HepG2 (cell line): ENCODE measurements at regions not wholly inside any gene's neighbourhood (a gene's known extent, or its start where the extent isn't known, plus 50 kb on each side); places are given as distances from the start of the nearest gene placed in this dataset.

Source experiments
- ATAC-seq: fragments of 200-7000 bp; cut with Tn5 transposase; 3 replicates; pipeline ENCODE4 v1.9.1; 2020; ENCODE audit warnings: mild to moderate bottlenecking, moderate library complexity
- BruUV-seq: library from RNA; stranded (reverse); fragments of 400-500 nt; replicated peaks from 2 replicates; lab custom pipeline; 2021; lab: Mats Ljungman, UMichigan
- CTCF ChIA-PET: fragments of 300-600 bp; formaldehyde crosslinking; extraction: SDS; loops from one replicate; lab custom pipeline; 2021; ENCODE audit warnings: low total read pairs, inconsistent platforms, low intra/inter-chr PET ratio; lab: Yijun Ruan, JAX
- POLR2A ChIA-PET: fragments of 350-600 bp; sonication (Branson Sonifier 250); formaldehyde crosslinking; loops from one replicate; lab custom pipeline; 2020; ENCODE audit warnings: antibody characterized with exemption, inconsistent platforms; lab: Yijun Ruan, JAX
- DNase-seq: peaks from one replicate; pipeline ENCODE4 v3.0.0-alpha.2; 2015; ENCODE audit warnings: low spot score
- FAIRE-seq: peaks from 3 replicates; lab custom pipeline; 2011; peaks lifted over from hg19 to GRCh38; lab: Jason Lieb, UNC
- H2AFZ ChIP-seq: one replicate; pipeline ENCODE4 v1.6.1; 2011; ENCODE audit warnings: low read length, inconsistent platforms
- H3K27ac ChIP-seq: fragments of 300-600 bp; 3 replicates; pipeline ENCODE4 v1.8.0; 2011; ENCODE audit warnings: mixed run types, mild to moderate bottlenecking, mixed read lengths, low read length, inconsistent platforms; ENCODE audit not compliant: insufficient read depth; ENCODE audit errors: extremely low read length
- H3K27me3 ChIP-seq, 2 experiments: fragments of 200-600 bp in 1 of 2; 2 replicates in 1 of 2; 3 replicates in 1 of 2; pipeline versions ENCODE4 v1.6.0 to v1.8.0; 2011; ENCODE audit warnings: low read length in 2 of 2, mild to moderate bottlenecking in 2 of 2, moderate library complexity in 2 of 2, inconsistent platforms in 1 of 2; ENCODE audit not compliant: insufficient read depth in 2 of 2, control insufficient read depth in 1 of 2
- H3K36me3 ChIP-seq, 2 experiments: fragments of 200-600 bp in 1 of 2; replicated peaks in 1 of 2; 2 replicates in 1 of 2; 3 replicates in 1 of 2; pipeline versions ENCODE4 v1.5.1 to v1.8.0; 2011; ENCODE audit warnings: low read length in 2 of 2, inconsistent platforms in 1 of 2; ENCODE audit not compliant: insufficient read depth in 2 of 2, control insufficient read depth in 1 of 2
- H3K4me1 ChIP-seq: 2 replicates; pipeline ENCODE4 v1.5.1; 2012; ENCODE audit warnings: low read length, inconsistent platforms; ENCODE audit not compliant: insufficient read depth
- H3K4me2 ChIP-seq: 2 replicates; pipeline ENCODE4 v1.6.0; 2011; ENCODE audit warnings: low read depth, low read length, inconsistent platforms
- H3K4me3 ChIP-seq, 3 experiments: fragments of 200-600 bp in 1 of 3; sonication (generic), shearing (Covaris generic) in 1 of 3; replicated peaks in 1 of 3; 2 replicates each; pipeline ENCODE4 v1.5.1; 2011 to 2016; ENCODE audit warnings: low read length in 3 of 3, inconsistent platforms in 2 of 3, low read depth in 2 of 3, mild to moderate bottlenecking in 2 of 3, control low read depth in 1 of 3, mixed read lengths in 1 of 3; ENCODE audit not compliant: insufficient read depth in 1 of 3
- H3K79me2 ChIP-seq: one replicate; pipeline ENCODE4 v1.6.1; 2011; ENCODE audit warnings: low read length, inconsistent platforms; ENCODE audit not compliant: insufficient read depth
- H3K9ac ChIP-seq: 2 replicates; pipeline ENCODE4 v1.6.0; 2011; ENCODE audit warnings: mild to moderate bottlenecking, low read depth, low read length, inconsistent platforms; ENCODE audit not compliant: insufficient read depth
- H3K9me3 ChIP-seq: 2 replicates; pipeline ENCODE4 v1.5.1; 2012; ENCODE audit warnings: mild to moderate bottlenecking, low read length
- H4K20me1 ChIP-seq: 2 replicates; pipeline ENCODE4 v1.6.0; 2011; ENCODE audit warnings: inconsistent platforms, mild to moderate bottlenecking, low read length, moderate library complexity; ENCODE audit not compliant: insufficient read depth
- ATF5 ChIP-seq: sonication (generic); formaldehyde crosslinking; IDR thresholded peaks from 2 replicates; pipeline ENCODE4 v1.4.0; 2020; ENCODE audit warnings: mild to moderate bottlenecking, low read depth, missing genetic modification reagents
- HMG20B ChIP-seq: conservative IDR thresholded peaks from 2 replicates; pipeline ENCODE4 v1.6.1; 2016; ENCODE audit warnings: missing genetic modification reagents, missing compliant biosample characterization
- NRL ChIP-seq: sonication (generic); formaldehyde crosslinking; IDR thresholded peaks from 2 replicates; pipeline ENCODE4 v1.5.0; 2020; ENCODE audit warnings: missing genetic modification reagents, mild to moderate bottlenecking, moderate library complexity, borderline replicate concordance
- ZKSCAN1 ChIP-seq: fragments of 150-350 bp; IDR thresholded peaks from 2 replicates; pipeline ENCODE4 v1.6.1; 2014; ENCODE audit warnings: low read length
- ZNF264 ChIP-seq: sonication (generic); formaldehyde crosslinking; IDR thresholded peaks from 2 replicates; pipeline ENCODE4 v1.4.0; 2020; ENCODE audit warnings: missing genetic modification reagents
- ZNF563 ChIP-seq: sonication (generic); formaldehyde crosslinking; IDR thresholded peaks from 2 replicates; pipeline ENCODE4 v1.8.0; 2022; ENCODE audit warnings: mild to moderate bottlenecking, moderate library complexity, missing genetic modification reagents
- ZNF569 ChIP-seq: sonication (generic); formaldehyde crosslinking; IDR thresholded peaks from 2 replicates; pipeline ENCODE4 v1.5.0; 2020; ENCODE audit warnings: mild to moderate bottlenecking, missing genetic modification reagents, moderate library complexity, borderline replicate concordance
- ZNF704 ChIP-seq: sonication (generic); formaldehyde crosslinking; IDR thresholded peaks from 2 replicates; pipeline ENCODE4 v1.8.1; 2023; ENCODE audit warnings: mild to moderate bottlenecking, inconsistent platforms, moderate library complexity, missing genetic modification reagents, borderline replicate concordance
- WGBS: methylation state at CpG from one replicate; pipeline ENCODE4 v1.1.6; 2017; ENCODE audit warnings: low lambda C conversion rate; 5-methylcytosine and 5-hydroxymethylcytosine counted together
- in situ Hi-C: cut with HindIII; loops from 2 replicates; pipeline ENCODE4 v1.10.0; 2017; ENCODE audit warnings: low pct_unique_long_range_greater_than_20kb; ENCODE audit not compliant: extremely low pct_ligation_motif_present
- intact Hi-C: fragments of 100-400 bp; cut with micrococcal nuclease; formaldehyde crosslinking; loops from one replicate; pipeline ENCODE4 v1.10.0; 2022; ENCODE audit not compliant: unreplicated experiment
- TF ChIP-seq, protein P1 (sequence below): sonication (generic); formaldehyde crosslinking; conservative IDR thresholded peaks from 2 replicates; pipeline ENCODE4 v1.8.0; 2022; ENCODE audit warnings: mild to moderate bottlenecking, moderate library complexity, missing genetic modification reagents

DNA sequence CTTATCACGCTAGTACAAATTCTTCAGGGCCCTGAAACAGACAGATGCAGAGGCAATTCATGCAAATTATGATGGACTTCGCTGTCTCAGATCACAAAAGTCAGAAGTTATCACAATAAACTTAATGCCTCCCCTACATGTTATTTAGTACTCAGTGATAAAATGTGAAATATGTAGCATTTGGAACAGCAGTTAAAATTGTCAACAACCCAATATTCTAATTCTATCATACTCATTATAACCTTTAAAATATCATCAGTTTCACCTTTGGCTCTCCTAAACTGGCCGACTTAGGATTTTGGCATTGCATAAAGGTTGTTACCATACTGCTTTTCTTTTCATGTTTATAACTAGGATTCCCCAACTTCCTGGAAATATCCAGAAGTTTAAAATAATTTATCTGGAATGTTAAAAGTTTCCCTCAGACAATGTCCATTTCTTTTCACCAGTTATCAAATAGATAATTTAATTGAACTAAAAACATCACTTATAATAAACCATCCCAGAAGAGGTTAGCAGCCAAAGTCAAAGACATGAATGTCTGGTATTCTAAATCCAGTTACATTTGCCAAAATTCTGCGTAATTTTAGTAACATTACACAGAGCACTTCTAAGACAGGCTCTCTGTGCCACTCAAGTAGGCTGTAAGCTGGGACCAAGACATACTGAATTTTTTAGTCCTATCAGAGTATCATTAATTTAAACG lies 239.8 kb downstream of the RBM43 start:
- no peak for TF ChIP-seq ZNF569 (CRISPR knock-in tag)
- TF ChIP-seq ZNF563 (CRISPR knock-in tag): no peak
- TF ChIP-seq ZKSCAN1: no peak
- no peak for TF ChIP-seq HMG20B (CRISPR knock-in tag)
- TF ChIP-seq ZNF704 (CRISPR knock-in tag): no peak
- no peak for TF ChIP-seq ZNF264 (CRISPR knock-in tag)
- Histone ChIP-seq H3K27ac (no peak overlapping the region), H3K79me2 (no peaks in the 10 kb centered on the region), H3K9ac (no peak overlapping the region), H3K4me3 (no peak overlapping the region), H3K9me3 (no peaks in the 10 kb centered on the region), H3K4me2 (no peak overlapping the region), H3K36me3 (no peaks in the 10 kb centered on the region), H3K27me3 (no peaks in the 10 kb centered on the region; a peak in 2 of 5 replicates), H2AFZ (no peak overlapping the region), H3K4me1 (no peaks in the 10 kb centered on the region), H4K20me1 (no peaks in the 10 kb centered on the region)
- DNase-seq (no peak), ATAC-seq (no peak), FAIRE-seq (no peak)
- ChIA-PET CTCF (no interaction called here), POLR2A (no interaction called here)
- intact Hi-C loops: no loop called here
- WGBS: 5% methylated on average over 5 of the region's 5 CpGs
- in situ Hi-C loops: no loop called here
- BruUV-seq: no TSS peak

DNA sequence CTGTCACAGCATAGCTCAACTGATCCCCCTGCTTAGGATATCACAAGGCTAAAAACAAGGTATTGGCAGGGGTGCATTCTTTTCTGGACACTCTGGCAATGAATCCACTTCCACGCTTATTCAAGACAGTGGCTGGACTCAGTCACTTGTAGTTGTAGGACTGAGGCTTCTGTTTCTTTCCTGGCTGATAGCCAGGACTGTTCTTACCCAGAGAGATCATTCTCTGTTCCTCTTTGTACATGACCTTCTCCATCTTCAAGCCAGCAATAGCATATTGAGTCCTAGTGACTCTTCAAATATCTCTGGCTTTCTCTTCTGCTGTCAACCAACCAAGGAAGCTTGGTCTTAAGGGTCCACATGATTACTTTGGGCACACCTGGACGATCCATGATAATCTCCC lies 241.3 kb downstream of the RBM43 start:
- CTCF ChIA-PET: no interaction called here
- POLR2A ChIA-PET: no interaction called here

More for the DNA sequence above, 241.3 kb downstream of the RBM43 start:
- H3K79me2 ChIP-seq: no peaks in the 10 kb centered on the region
- no peak for FAIRE-seq
- no peak for ATAC-seq
- H3K27ac ChIP-seq: no peak overlapping the region
- no TSS peak for BruUV-seq
- TF ChIP-seq, protein P1, sequence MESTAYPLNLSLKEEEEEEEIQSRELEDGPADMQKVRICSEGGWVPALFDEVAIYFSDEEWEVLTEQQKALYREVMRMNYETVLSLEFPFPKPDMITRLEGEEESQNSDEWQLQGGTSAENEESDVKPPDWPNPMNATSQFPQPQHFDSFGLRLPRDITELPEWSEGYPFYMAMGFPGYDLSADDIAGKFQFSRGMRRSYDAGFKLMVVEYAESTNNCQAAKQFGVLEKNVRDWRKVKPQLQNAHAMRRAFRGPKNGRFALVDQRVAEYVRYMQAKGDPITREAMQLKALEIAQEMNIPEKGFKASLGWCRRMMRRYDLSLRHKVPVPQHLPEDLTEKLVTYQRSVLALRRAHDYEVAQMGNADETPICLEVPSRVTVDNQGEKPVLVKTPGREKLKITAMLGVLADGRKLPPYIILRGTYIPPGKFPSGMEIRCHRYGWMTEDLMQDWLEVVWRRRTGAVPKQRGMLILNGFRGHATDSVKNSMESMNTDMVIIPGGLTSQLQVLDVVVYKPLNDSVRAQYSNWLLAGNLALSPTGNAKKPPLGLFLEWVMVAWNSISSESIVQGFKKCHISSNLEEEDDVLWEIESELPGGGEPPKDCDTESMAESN (CRISPR knock-in tag): no peak
- no peak for TF ChIP-seq ATF5 (CRISPR knock-in tag)
- TF ChIP-seq NRL: no peak
- H2AFZ ChIP-seq: no peak overlapping the region
- no peak overlapping the region for H3K9ac ChIP-seq
- no peak overlapping the region for H3K4me2 ChIP-seq
- DNase-seq: no peak
- intact Hi-C loops (no loop called here), in situ Hi-C loops (no loop called here)
- H3K4me1 ChIP-seq: no peaks in the 10 kb centered on the region
- 0% methylated on average over 2 of the region's 2 CpGs for WGBS
- H3K4me3 ChIP-seq: no peak overlapping the region
- no peaks in the 10 kb centered on the region; a peak in 2 of 5 replicates for H3K27me3 ChIP-seq
- H3K36me3 ChIP-seq: no peaks in the 10 kb centered on the region
- no peaks in the 10 kb centered on the region for H3K9me3 ChIP-seq
- H4K20me1 ChIP-seq: no peaks in the 10 kb centered on the region
